GM12878 (cell line): ENCODE measurements at regions not wholly inside any gene's neighbourhood (a gene's known extent, or its start where the extent isn't known, plus 50 kb on each side); places are given as distances from the start of the nearest gene placed in this dataset.

Experiments
- EED ChIP-seq: sonication (generic); IDR thresholded peaks from 2 replicates; pipeline ENCODE4 v1.6.1; 2016; ENCODE audit warnings: antibody characterized with exemption, low read depth
- MAX ChIP-seq: IDR thresholded peaks from 2 replicates; pipeline ENCODE4 v1.6.1; 2012; ENCODE audit warnings: low read depth, low read length, improper control_type of control experiment
- NFIC ChIP-seq: IDR thresholded peaks from 2 replicates; pipeline ENCODE4 v1.6.1; 2012; ENCODE audit warnings: low read depth, mild to moderate bottlenecking, inconsistent platforms, low read length, moderate library complexity
- POLR2AphosphoS5 ChIP-seq: IDR thresholded peaks from 2 replicates; pipeline ENCODE4 v1.6.1; 2011; ENCODE audit warnings: mild to moderate bottlenecking, low read length, inconsistent platforms
- SUZ12 ChIP-seq: fragments of 200-600 bp; sonication (generic); IDR thresholded peaks from one replicate; pipeline ENCODE4 v1.6.1; 2018; ENCODE audit warnings: antibody characterized with exemption, mild to moderate bottlenecking; ENCODE audit not compliant: unreplicated experiment
- ZBTB11 ChIP-seq: fragments of 450-650 bp; formaldehyde crosslinking; IDR thresholded peaks from 2 replicates; pipeline ENCODE4 v1.5.0; 2022; ENCODE audit warnings: mild to moderate bottlenecking, missing genetic modification characterization
- ZNF217 ChIP-seq: fragments of 450-650 bp; IDR thresholded peaks from 2 replicates; pipeline ENCODE4 v1.6.1; 2017; ENCODE audit warnings: antibody characterized with exemption, mild to moderate bottlenecking
- ZNF384 ChIP-seq: IDR thresholded peaks from 2 replicates; pipeline ENCODE4 v1.6.1; 2012; ENCODE audit warnings: low read depth, mild to moderate bottlenecking, low read length, improper control_type of control experiment, borderline replicate concordance

- TF ChIP-seq MAX (no peak), ZNF217 (no peak), ZBTB11 (CRISPR knock-in tag) (no peak), POLR2AphosphoS5 (no peak), NFIC (no peak), ZNF384 (no peak), EED (no peak), SUZ12 (no peak)
Measured at GRCh38 chr14:100394886-100395672, 71.9 kb downstream of the SLC25A47 start.
